Loucy (cell line): ENCODE measurements at regions not wholly inside any gene's neighbourhood (a gene's known extent, or its start where the extent isn't known, plus 50 kb on each side); places are given as distances from the start of the nearest gene placed in this dataset.
A peak's percentile ranks its signal among the peaks of the same experiment; 100 is the strongest.

Experiments
- H2AFZ ChIP-seq: fragments of 200-600 bp; sonication (generic); 2 replicates; pipeline ENCODE4 v1.6.0; 2016; ENCODE audit warnings: antibody characterized with exemption, mild to moderate bottlenecking, low read length, moderate library complexity
- H3F3A ChIP-seq: fragments of 200-600 bp; 2 replicates; pipeline ENCODE4 v1.6.0; 2016; ENCODE audit warnings: antibody characterized with exemption, low read depth, mild to moderate bottlenecking
- H3K27me3 ChIP-seq: fragments of 200-600 bp; sonication (generic); 2 replicates; pipeline ENCODE4 v1.6.1; 2014; ENCODE audit warnings: low read length, mild to moderate bottlenecking; ENCODE audit not compliant: insufficient read depth, poor library complexity, severe bottlenecking
- H3K36me3 ChIP-seq: fragments of 200-600 bp; sonication (generic); 2 replicates; pipeline ENCODE4 v1.6.1; 2016; ENCODE audit warnings: low read length; ENCODE audit not compliant: insufficient read depth
- H3K4me1 ChIP-seq: fragments of 200-600 bp; sonication (generic); 2 replicates; pipeline ENCODE4 v1.5.1; 2014; ENCODE audit warnings: low read length, mild to moderate bottlenecking; ENCODE audit not compliant: insufficient read depth, poor library complexity, severe bottlenecking
- H3K4me2 ChIP-seq: fragments of 200-600 bp; sonication (generic); 2 replicates; pipeline ENCODE4 v1.6.0; 2014; ENCODE audit warnings: antibody characterized with exemption, low read length, low read depth, mild to moderate bottlenecking; ENCODE audit not compliant: poor library complexity, severe bottlenecking
- H3K4me3 ChIP-seq: fragments of 200-600 bp; sonication (generic); 2 replicates; pipeline ENCODE4 v1.5.1; 2014; ENCODE audit warnings: low read length, mild to moderate bottlenecking, mixed read lengths; ENCODE audit not compliant: poor library complexity, severe bottlenecking
- H3K79me2 ChIP-seq: fragments of 200-600 bp; sonication (generic); 2 replicates; pipeline ENCODE4 v1.6.1; 2014; ENCODE audit warnings: low read length; ENCODE audit not compliant: insufficient read depth
- H3K9ac ChIP-seq: fragments of 200-600 bp; sonication (generic); 2 replicates; pipeline ENCODE4 v1.6.0; 2014; ENCODE audit warnings: mild to moderate bottlenecking, low read depth, low read length, moderate library complexity; ENCODE audit not compliant: poor library complexity, severe bottlenecking
- H3K9me2 ChIP-seq: fragments of 200-600 bp; sonication (generic); replicated peaks from 2 replicates; pipeline ENCODE4 v1.6.1; 2016; ENCODE audit warnings: low read depth, low read length, mixed read lengths
- H3K9me3 ChIP-seq: fragments of 200-600 bp; sonication (generic); 2 replicates; pipeline ENCODE4 v1.6.1; 2014; ENCODE audit warnings: mild to moderate bottlenecking, antibody characterized with exemption, low read length, low read depth; ENCODE audit not compliant: insufficient read depth
- H4K20me1 ChIP-seq: fragments of 200-600 bp; sonication (generic); 2 replicates; pipeline ENCODE4 v1.6.0; 2014; ENCODE audit warnings: antibody characterized with exemption, low read length, mild to moderate bottlenecking; ENCODE audit not compliant: insufficient read depth, poor library complexity, severe bottlenecking
- EZH2phosphoT487 ChIP-seq: fragments of 200-600 bp; IDR thresholded peaks from 2 replicates; pipeline ENCODE4 v1.6.1; 2018; ENCODE audit warnings: antibody characterized with exemption, mild to moderate bottlenecking, moderate library complexity, borderline replicate concordance
- TF ChIP-seq, protein P1 (sequence below): fragments of 200-600 bp; sonication (generic); conservative IDR thresholded peaks from 2 replicates; pipeline ENCODE4 v1.5.1; 2014; ENCODE audit warnings: mild to moderate bottlenecking, antibody characterized with exemption, low read length

DNA sequence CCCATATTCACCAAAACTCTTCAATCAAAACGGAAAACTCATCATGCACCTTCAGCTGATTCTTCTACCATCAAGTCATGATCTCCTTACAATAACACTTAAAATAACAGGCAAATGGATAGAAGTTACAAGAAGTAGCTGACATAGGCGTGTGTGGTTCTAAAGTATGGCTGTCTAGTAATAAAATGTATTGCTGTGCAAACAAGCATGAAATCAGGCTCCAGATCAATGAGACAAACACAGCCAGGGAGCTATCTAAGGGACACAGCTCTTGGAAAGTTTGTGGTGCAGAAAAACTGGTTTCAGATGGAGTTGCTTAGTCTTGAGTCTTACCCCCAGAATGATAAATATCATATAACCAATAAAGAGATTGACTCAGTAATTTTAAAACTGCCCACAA, 434.8 kb upstream of the NOX3 start:
- H3K9me2 ChIP-seq = no peaks in the 10 kb centered on the region
- no peaks in the 10 kb centered on the region for H3K36me3 ChIP-seq
- H3K9ac ChIP-seq = no peak overlapping the region
- H3K4me2 ChIP-seq = no peak overlapping the region
- H4K20me1 ChIP-seq = no peaks in the 10 kb centered on the region
- H3K4me1 ChIP-seq = peaks cover 4% of the 10 kb centered on the region
- H3K4me3 ChIP-seq = no peak overlapping the region
- no peaks in the 10 kb centered on the region for H3K27me3 ChIP-seq
- H3K79me2 ChIP-seq = no peaks in the 10 kb centered on the region
- H3F3A ChIP-seq = no peaks in the 10 kb centered on the region
- H2AFZ ChIP-seq = 0 out of 2 replicates have a peak overlapping the region, but pooled peaks have one; percentile 23
- H3K9me3 ChIP-seq = no peaks in the 10 kb centered on the region
- TF ChIP-seq, protein P1, sequence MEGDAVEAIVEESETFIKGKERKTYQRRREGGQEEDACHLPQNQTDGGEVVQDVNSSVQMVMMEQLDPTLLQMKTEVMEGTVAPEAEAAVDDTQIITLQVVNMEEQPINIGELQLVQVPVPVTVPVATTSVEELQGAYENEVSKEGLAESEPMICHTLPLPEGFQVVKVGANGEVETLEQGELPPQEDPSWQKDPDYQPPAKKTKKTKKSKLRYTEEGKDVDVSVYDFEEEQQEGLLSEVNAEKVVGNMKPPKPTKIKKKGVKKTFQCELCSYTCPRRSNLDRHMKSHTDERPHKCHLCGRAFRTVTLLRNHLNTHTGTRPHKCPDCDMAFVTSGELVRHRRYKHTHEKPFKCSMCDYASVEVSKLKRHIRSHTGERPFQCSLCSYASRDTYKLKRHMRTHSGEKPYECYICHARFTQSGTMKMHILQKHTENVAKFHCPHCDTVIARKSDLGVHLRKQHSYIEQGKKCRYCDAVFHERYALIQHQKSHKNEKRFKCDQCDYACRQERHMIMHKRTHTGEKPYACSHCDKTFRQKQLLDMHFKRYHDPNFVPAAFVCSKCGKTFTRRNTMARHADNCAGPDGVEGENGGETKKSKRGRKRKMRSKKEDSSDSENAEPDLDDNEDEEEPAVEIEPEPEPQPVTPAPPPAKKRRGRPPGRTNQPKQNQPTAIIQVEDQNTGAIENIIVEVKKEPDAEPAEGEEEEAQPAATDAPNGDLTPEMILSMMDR = no peak

DNA sequence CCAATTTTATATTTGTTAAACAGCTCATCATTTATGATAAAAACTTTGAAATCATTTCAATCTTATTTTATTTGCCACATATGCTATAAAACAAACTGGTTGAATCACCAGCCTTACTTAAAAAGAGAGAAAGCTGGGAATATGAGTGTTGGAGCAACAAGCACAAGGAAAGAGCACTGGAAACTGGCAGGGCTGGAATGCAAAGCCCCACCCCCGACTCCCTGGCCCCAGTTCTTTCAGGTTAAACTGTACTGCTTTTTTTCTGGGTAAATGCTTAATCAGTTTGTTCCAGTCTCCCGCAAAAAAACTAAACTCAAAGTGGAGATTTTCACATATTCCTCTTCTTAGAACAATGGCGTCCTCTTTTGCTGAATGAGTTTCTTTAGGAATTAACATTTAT, 433.8 kb upstream of the NOX3 start:
- no peaks in the 10 kb centered on the region for H3K79me2 ChIP-seq
- no peaks in the 10 kb centered on the region for H3K36me3 ChIP-seq
- H3F3A ChIP-seq = no peaks in the 10 kb centered on the region
- no peak overlapping the region for H2AFZ ChIP-seq
- H3K4me1 ChIP-seq = peaks cover 10% of the 10 kb centered on the region
- no peaks in the 10 kb centered on the region for H3K9me2 ChIP-seq
- no peak overlapping the region for H3K9ac ChIP-seq
- TF ChIP-seq, protein P1 = no peak
- no peak for TF ChIP-seq EZH2phosphoT487
- no peak overlapping the region for H3K4me3 ChIP-seq
- H4K20me1 ChIP-seq = no peaks in the 10 kb centered on the region
- H3K4me2 ChIP-seq = no peak overlapping the region
- H3K9me3 ChIP-seq = no peaks in the 10 kb centered on the region
- H3K27me3 ChIP-seq = no peaks in the 10 kb centered on the region

DNA sequence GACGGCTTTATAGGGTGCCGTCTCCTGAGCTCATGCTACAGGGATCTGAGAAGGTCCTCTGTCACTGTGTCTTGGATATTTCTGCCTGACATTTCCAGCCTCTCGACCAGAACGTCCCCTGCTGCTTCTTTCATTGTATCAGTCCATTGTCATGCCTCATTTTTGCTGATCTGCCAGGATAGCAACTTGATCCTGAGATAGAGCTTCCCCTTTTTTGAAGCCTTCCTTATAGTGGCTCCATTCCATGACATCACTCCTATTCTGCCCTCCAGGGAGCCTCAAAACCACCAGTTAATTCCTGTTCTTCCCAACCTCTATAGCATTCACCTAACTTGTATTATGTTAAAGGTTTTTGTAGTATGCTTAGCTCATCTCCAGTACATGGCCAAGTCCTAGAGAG, 431.8 kb upstream of the NOX3 start:
- H3F3A ChIP-seq = no peaks in the 10 kb centered on the region
- H3K9ac ChIP-seq = no peak overlapping the region
- H3K4me3 ChIP-seq = no peak overlapping the region
- no peaks in the 10 kb centered on the region for H3K9me3 ChIP-seq
- H3K36me3 ChIP-seq = no peaks in the 10 kb centered on the region
- TF ChIP-seq, protein P1 = no peak
- no peak for TF ChIP-seq EZH2phosphoT487
- no peak overlapping the region for H3K4me2 ChIP-seq
- H3K4me1 ChIP-seq = peaks cover 30% of the 10 kb centered on the region
- H3K79me2 ChIP-seq = no peaks in the 10 kb centered on the region
- H3K9me2 ChIP-seq = no peaks in the 10 kb centered on the region
- no peaks in the 10 kb centered on the region for H4K20me1 ChIP-seq
- H2AFZ ChIP-seq = no peak overlapping the region
- no peaks in the 10 kb centered on the region for H3K27me3 ChIP-seq
